ENCODE measurements at regions not wholly inside any gene's neighbourhood (a gene's known extent, or its start where the extent isn't known, plus 50 kb on each side); places are given as distances from the start of the nearest gene placed in this dataset.

DNA sequence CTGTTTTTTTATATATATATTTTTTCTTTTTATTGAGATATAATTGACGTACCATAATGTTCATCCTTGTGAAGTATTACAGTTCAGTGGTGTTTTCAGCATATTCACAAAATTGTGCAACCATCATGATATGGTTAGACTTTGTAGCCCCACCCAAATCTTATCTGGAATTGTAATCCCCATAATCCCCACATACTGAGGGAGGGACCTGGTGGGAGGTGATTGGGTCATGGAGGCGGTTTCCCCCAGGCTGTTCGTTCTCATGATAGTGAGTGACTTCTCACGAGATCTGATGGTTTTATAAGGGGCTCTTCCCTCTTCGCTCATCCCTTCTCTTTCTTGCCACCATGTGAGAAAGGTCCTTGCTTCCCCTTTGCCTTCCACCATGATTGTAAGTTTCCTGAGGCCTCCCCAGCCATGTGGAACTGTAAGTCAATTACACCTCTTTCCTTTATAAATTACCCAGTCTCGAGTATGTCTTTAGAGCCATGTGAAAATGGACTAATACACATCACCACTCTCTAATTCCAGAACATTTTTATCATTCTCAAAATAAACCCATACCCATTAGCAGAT lies 73.9 kb upstream of the SMNDC1 start:
- H3K4me2 ChIP-seq (ENCODE audit: control insufficient read depth, insufficient read depth) = no peak overlapping the region
- no peak overlapping the region for H3K9ac ChIP-seq (ENCODE audit: control insufficient read depth, insufficient read depth, low read length)
- no peak for DNase-seq (ENCODE audit: low read depth, low spot score)
- H3K9me3 ChIP-seq (replicated peaks; ENCODE audit: control insufficient read depth, insufficient read depth, low read length) = no peaks in the 10 kb centered on the region
- RAD21 ChIA-PET (ENCODE audit: unreplicated experiment) = interaction anchor here (1.7 kb wide), 1 partner anchor 34 kb away, joined by 9 read pairs; no protein-coding TSS in a partner anchor
- ATAC-seq = no peak
- no peak overlapping the region for H3K27ac ChIP-seq (ENCODE audit: control insufficient read depth, insufficient read depth)
- H2AFZ ChIP-seq (ENCODE audit: control insufficient read depth, low read depth, low read length) = no peak overlapping the region
- SMC1A ChIA-PET (ENCODE audit: uncharacterized antibody, unreplicated experiment) = interaction anchor here (0.9 to 2.7 kb wide), 4 partner anchors 13 to 24 kb away, joined by 4 to 8 read pairs (median 6); no protein-coding TSS in a partner anchor
- H4K20me1 ChIP-seq (ENCODE audit: control insufficient read depth, insufficient read depth) = no peaks in the 10 kb centered on the region
- H3K4me1 ChIP-seq (ENCODE audit: control insufficient read depth, insufficient read depth, low read length) = peaks cover 11% of the 10 kb centered on the region; the same call in 1 of the 2 replicates
- WGBS (ENCODE audit: insufficient coverage, insufficient replicate concordance, low lambda C conversion rate, missing lambda C conversion rate) = 94% methylated on average over 6 of the region's 6 CpGs
- intact Hi-C loops (cut with micrococcal nuclease; ENCODE audit: unreplicated experiment) (no loop called here), in situ Hi-C loops (cut with MboI) (no loop called here)
- BruUV-seq (replicated peaks) = no TSS peak
- CTCF ChIA-PET = interaction anchor here (1.5 to 2.1 kb wide), 2 partner anchors 9 to 11 kb away, joined by 7 to 8 read pairs; no protein-coding TSS in a partner anchor
- POLR2A ChIA-PET = interaction anchor here (1.2 to 1.6 kb wide), 2 partner anchors 11 to 17 kb away, joined by 4 to 6 read pairs; no protein-coding TSS in a partner anchor
- FAIRE-seq = no peak
- no peaks in the 10 kb centered on the region for H3K27me3 ChIP-seq (replicated peaks in 1 of 2; ENCODE audit: control insufficient read depth in 2 of 2, insufficient read depth in 2 of 2, low read length in 1 of 2)
- no peaks in the 10 kb centered on the region for H3K79me2 ChIP-seq (ENCODE audit: control insufficient read depth, insufficient read depth, low read length)
- H3K36me3 ChIP-seq (ENCODE audit: control insufficient read depth in 2 of 2, insufficient read depth in 2 of 2, low read length in 1 of 2) = no peaks in the 10 kb centered on the region
- no peak overlapping the region for H3K4me3 ChIP-seq
- TF ChIP-seq, protein P1, sequence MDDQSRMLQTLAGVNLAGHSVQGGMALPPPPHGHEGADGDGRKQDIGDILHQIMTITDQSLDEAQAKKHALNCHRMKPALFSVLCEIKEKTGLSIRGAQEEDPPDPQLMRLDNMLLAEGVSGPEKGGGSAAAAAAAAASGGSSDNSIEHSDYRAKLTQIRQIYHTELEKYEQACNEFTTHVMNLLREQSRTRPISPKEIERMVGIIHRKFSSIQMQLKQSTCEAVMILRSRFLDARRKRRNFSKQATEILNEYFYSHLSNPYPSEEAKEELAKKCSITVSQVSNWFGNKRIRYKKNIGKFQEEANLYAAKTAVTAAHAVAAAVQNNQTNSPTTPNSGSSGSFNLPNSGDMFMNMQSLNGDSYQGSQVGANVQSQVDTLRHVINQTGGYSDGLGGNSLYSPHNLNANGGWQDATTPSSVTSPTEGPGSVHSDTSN (IDR thresholded peaks at IDR 0.05; ENCODE audit: insufficient replicate concordance, low read depth, low read length) = no peak
- TF ChIP-seq, protein P2, sequence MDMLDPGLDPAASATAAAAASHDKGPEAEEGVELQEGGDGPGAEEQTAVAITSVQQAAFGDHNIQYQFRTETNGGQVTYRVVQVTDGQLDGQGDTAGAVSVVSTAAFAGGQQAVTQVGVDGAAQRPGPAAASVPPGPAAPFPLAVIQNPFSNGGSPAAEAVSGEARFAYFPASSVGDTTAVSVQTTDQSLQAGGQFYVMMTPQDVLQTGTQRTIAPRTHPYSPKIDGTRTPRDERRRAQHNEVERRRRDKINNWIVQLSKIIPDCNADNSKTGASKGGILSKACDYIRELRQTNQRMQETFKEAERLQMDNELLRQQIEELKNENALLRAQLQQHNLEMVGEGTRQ (IDR thresholded peaks at IDR 0.05; ENCODE audit: borderline replicate concordance, low read depth, low read length) = no peak
- TF ChIP-seq, protein P3, sequence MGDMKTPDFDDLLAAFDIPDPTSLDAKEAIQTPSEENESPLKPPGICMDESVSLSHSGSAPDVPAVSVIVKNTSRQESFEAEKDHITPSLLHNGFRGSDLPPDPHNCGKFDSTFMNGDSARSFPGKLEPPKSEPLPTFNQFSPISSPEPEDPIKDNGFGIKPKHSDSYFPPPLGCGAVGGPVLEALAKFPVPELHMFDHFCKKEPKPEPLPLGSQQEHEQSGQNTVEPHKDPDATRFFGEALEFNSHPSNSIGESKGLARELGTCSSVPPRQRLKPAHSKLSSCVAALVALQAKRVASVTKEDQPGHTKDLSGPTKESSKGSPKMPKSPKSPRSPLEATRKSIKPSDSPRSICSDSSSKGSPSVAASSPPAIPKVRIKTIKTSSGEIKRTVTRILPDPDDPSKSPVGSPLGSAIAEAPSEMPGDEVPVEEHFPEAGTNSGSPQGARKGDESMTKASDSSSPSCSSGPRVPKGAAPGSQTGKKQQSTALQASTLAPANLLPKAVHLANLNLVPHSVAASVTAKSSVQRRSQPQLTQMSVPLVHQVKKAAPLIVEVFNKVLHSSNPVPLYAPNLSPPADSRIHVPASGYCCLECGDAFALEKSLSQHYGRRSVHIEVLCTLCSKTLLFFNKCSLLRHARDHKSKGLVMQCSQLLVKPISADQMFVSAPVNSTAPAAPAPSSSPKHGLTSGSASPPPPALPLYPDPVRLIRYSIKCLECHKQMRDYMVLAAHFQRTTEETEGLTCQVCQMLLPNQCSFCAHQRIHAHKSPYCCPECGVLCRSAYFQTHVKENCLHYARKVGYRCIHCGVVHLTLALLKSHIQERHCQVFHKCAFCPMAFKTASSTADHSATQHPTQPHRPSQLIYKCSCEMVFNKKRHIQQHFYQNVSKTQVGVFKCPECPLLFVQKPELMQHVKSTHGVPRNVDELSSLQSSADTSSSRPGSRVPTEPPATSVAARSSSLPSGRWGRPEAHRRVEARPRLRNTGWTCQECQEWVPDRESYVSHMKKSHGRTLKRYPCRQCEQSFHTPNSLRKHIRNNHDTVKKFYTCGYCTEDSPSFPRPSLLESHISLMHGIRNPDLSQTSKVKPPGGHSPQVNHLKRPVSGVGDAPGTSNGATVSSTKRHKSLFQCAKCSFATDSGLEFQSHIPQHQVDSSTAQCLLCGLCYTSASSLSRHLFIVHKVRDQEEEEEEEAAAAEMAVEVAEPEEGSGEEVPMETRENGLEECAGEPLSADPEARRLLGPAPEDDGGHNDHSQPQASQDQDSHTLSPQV (IDR thresholded peaks at IDR 0.05) = no peak
- TF ChIP-seq KDM1A (IDR thresholded peaks at IDR 0.05; ENCODE audit: borderline replicate concordance) (no peak), NFIC (IDR thresholded peaks at IDR 0.05; ENCODE audit: low read depth, low read length) (no peak), SMAD1 (IDR thresholded peaks at IDR 0.05; ENCODE audit: low read depth, partially characterized antibody) (no peak), ZNF217 (IDR thresholded peaks at IDR 0.05) (no peak), IKZF2 (IDR thresholded peaks at IDR 0.05) (no peak), TCF3 (IDR thresholded peaks at IDR 0.05; ENCODE audit: borderline replicate concordance, insufficient read depth, low read depth, low read length) (no peak), SUZ12 (IDR thresholded peaks at IDR 0.05; ENCODE audit: unreplicated experiment) (no peak), EED (IDR thresholded peaks at IDR 0.05; ENCODE audit: low read depth) (no peak), JUNB (IDR thresholded peaks at IDR 0.05) (no peak)
- TF ChIP-seq, protein P4, sequence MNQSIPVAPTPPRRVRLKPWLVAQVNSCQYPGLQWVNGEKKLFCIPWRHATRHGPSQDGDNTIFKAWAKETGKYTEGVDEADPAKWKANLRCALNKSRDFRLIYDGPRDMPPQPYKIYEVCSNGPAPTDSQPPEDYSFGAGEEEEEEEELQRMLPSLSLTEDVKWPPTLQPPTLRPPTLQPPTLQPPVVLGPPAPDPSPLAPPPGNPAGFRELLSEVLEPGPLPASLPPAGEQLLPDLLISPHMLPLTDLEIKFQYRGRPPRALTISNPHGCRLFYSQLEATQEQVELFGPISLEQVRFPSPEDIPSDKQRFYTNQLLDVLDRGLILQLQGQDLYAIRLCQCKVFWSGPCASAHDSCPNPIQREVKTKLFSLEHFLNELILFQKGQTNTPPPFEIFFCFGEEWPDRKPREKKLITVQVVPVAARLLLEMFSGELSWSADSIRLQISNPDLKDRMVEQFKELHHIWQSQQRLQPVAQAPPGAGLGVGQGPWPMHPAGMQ (IDR thresholded peaks at IDR 0.05; ENCODE audit: borderline replicate concordance) = no peak
- TF ChIP-seq, protein P5, sequence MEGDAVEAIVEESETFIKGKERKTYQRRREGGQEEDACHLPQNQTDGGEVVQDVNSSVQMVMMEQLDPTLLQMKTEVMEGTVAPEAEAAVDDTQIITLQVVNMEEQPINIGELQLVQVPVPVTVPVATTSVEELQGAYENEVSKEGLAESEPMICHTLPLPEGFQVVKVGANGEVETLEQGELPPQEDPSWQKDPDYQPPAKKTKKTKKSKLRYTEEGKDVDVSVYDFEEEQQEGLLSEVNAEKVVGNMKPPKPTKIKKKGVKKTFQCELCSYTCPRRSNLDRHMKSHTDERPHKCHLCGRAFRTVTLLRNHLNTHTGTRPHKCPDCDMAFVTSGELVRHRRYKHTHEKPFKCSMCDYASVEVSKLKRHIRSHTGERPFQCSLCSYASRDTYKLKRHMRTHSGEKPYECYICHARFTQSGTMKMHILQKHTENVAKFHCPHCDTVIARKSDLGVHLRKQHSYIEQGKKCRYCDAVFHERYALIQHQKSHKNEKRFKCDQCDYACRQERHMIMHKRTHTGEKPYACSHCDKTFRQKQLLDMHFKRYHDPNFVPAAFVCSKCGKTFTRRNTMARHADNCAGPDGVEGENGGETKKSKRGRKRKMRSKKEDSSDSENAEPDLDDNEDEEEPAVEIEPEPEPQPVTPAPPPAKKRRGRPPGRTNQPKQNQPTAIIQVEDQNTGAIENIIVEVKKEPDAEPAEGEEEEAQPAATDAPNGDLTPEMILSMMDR (IDR thresholded peaks at IDR 0.05 in 2 of 3, conservative IDR thresholded peaks at IDR 0.05 in 1 of 3; ENCODE audit: control insufficient read depth in 2 of 3, extremely low read depth in 1 of 3, insufficient read depth in 1 of 3, low read depth in 3 of 3, low read length in 3 of 3) = no peak
